GM21515 (cell line): ENCODE measurements at regions not wholly inside any gene's neighbourhood (a gene's known extent, or its start where the extent isn't known, plus 50 kb on each side); places are given as distances from the start of the nearest gene placed in this dataset.
"Not testable (repeated sequence)": the region's sequence is repeated elsewhere in the genome, so short reads cannot be mapped to it uniquely, and the experiment has no call there.

Source experiments
- ATAC-seq: cut with Tn5 transposase; IDR thresholded peaks from one replicate; pipeline ENCODE4 v1.9.1; 2021; ENCODE audit not compliant: unreplicated experiment

GRCh38 chr12:105862163-105862821 lies 276.5 kb downstream of the NUAK1 start:
- no peak for ATAC-seq

GRCh38 chr12:105864316-105864715 lies 274.4 kb downstream of the NUAK1 start:
- no peak for ATAC-seq

- no peak for ATAC-seq
Observed at GRCh38 chr12:105864901-105865300, 273.9 kb downstream of the NUAK1 start.

GRCh38 chr12:105865886-105866285 lies 272.9 kb downstream of the NUAK1 start:
- no peak for ATAC-seq

- no peak for ATAC-seq
Observed at GRCh38 chr12:105874121-105874520, 264.6 kb downstream of the NUAK1 start.

GRCh38 chr12:105876396-105876927 lies 262.3 kb downstream of the NUAK1 start:
- ATAC-seq, result no peak

GRCh38 chr12:105878964-105879363 lies 259.8 kb downstream of the NUAK1 start:
- ATAC-seq, result no peak

GRCh38 chr12:105880824-105881388 lies 257.8 kb downstream of the NUAK1 start:
- no peak for ATAC-seq

- no peak for ATAC-seq
Observed at GRCh38 chr12:105882404-105882803, 256.4 kb downstream of the NUAK1 start.

- no peak for ATAC-seq
Observed at GRCh38 chr12:105887131-105887530, 251.6 kb downstream of the NUAK1 start.

GRCh38 chr12:105888696-105889095 lies 250.1 kb downstream of the NUAK1 start:
- no peak for ATAC-seq

- ATAC-seq, result no peak
Observed at GRCh38 chr12:105892362-105892910, 246.3 kb downstream of the NUAK1 start.

- not testable (repeated sequence) for ATAC-seq
Observed at GRCh38 chr12:105895197-105895832, 243.4 kb downstream of the NUAK1 start.

- no peak for ATAC-seq
Observed at GRCh38 chr12:105897311-105897725, 241.4 kb downstream of the NUAK1 start.

GRCh38 chr12:105898271-105898670 lies 240.5 kb downstream of the NUAK1 start:
- not testable (repeated sequence) for ATAC-seq

GRCh38 chr12:105899589-105899988 lies 239.2 kb downstream of the NUAK1 start:
- no peak for ATAC-seq

- ATAC-seq, result no peak
Observed at GRCh38 chr12:105906561-105906960, 232.2 kb downstream of the NUAK1 start.

GRCh38 chr12:105907982-105908381 lies 230.8 kb downstream of the NUAK1 start:
- no peak for ATAC-seq

GRCh38 chr12:105910030-105910429 lies 228.7 kb downstream of the NUAK1 start:
- no peak for ATAC-seq

- ATAC-seq, result no peak
Observed at GRCh38 chr12:105911966-105912365, 226.8 kb downstream of the NUAK1 start.

GRCh38 chr12:105912882-105913678 lies 225.7 kb downstream of the NUAK1 start:
- ATAC-seq, result no peak
